Calu3 (cell line): ENCODE measurements at regions not wholly inside any gene's neighbourhood (a gene's known extent, or its start where the extent isn't known, plus 50 kb on each side); places are given as distances from the start of the nearest gene placed in this dataset.

Experiments
- BruUV-seq: library from RNA; stranded (reverse); fragments of 400-500 nt; replicated peaks from 2 replicates; lab custom pipeline; 2021; lab: Mats Ljungman, UMichigan
- CTCF ChIA-PET: fragments of 300-600 bp; sonication (Branson Sonifier 250); formaldehyde crosslinking; loops from one replicate; lab custom pipeline; 2022; ENCODE audit warnings: antibody characterized with exemption; lab: Charles Lee
- DNase-seq: peaks from one replicate; pipeline ENCODE4 v3.0.0; 2022
- H3K27ac Mint-ChIP-seq: one replicate; pipeline ENCODE4 v1.8.0; 2022; ENCODE audit warnings: mixed read lengths; ENCODE audit not compliant: unreplicated experiment
- H3K27me3 Mint-ChIP-seq: one replicate; pipeline ENCODE4 v1.8.0; 2022; ENCODE audit warnings: mixed read lengths; ENCODE audit not compliant: unreplicated experiment
- H3K36me3 Mint-ChIP-seq: one replicate; pipeline ENCODE4 v1.8.0; 2022; ENCODE audit warnings: mild to moderate bottlenecking, moderate library complexity, mixed read lengths; ENCODE audit not compliant: insufficient read depth, unreplicated experiment
- H3K4me1 Mint-ChIP-seq: one replicate; pipeline ENCODE4 v1.8.0; 2022; ENCODE audit warnings: mild to moderate bottlenecking, low read depth, mixed read lengths; ENCODE audit not compliant: unreplicated experiment
- H3K4me3 Mint-ChIP-seq: one replicate; pipeline ENCODE4 v1.8.0; 2022; ENCODE audit warnings: mild to moderate bottlenecking, low read depth, moderate library complexity, mixed read lengths; ENCODE audit not compliant: unreplicated experiment
- H3K9me3 Mint-ChIP-seq: one replicate; pipeline ENCODE4 v1.8.0; 2022; ENCODE audit warnings: low read depth, mixed read lengths; ENCODE audit not compliant: unreplicated experiment
- intact Hi-C: fragments of 100-400 bp; cut with micrococcal nuclease; formaldehyde crosslinking; loops from one replicate; pipeline ENCODE4 v1.10.0; 2022; ENCODE audit not compliant: unreplicated experiment
- TF ChIP-seq, protein P1 (sequence below): fragments of 200-600 bp; IDR thresholded peaks from one replicate; pipeline ENCODE4 v1.8.0; 2022; ENCODE audit warnings: antibody characterized with exemption; ENCODE audit not compliant: unreplicated experiment

DNA sequence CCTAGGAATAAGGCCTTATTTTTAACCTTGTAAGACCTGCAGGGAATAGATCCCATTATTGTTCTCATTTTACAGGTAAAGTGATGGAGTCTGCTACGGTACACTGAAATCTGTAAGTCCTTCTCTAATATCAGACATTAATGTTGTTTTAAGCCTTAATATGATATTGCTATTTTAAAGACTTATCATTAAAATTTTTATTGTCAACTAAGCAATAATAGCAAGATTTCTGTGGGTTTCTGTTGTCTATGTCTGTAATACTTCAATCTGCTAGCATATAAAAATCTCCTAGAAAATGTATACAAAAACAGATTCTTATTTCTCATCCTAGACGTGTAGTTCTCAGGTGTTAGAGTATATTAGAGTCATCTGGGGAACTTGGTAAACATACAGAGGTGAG, 317.5 kb upstream of the TENM4 start:
- Mint-ChIP-seq H3K9me3 (peaks cover 13% of the 10 kb centered on the region), H3K27ac (no peak overlapping the region), H3K36me3 (no peaks in the 10 kb centered on the region), H3K4me1 (no peaks in the 10 kb centered on the region), H3K27me3 (no peaks in the 10 kb centered on the region), H3K4me3 (no peak overlapping the region)
- TF ChIP-seq, protein P1, sequence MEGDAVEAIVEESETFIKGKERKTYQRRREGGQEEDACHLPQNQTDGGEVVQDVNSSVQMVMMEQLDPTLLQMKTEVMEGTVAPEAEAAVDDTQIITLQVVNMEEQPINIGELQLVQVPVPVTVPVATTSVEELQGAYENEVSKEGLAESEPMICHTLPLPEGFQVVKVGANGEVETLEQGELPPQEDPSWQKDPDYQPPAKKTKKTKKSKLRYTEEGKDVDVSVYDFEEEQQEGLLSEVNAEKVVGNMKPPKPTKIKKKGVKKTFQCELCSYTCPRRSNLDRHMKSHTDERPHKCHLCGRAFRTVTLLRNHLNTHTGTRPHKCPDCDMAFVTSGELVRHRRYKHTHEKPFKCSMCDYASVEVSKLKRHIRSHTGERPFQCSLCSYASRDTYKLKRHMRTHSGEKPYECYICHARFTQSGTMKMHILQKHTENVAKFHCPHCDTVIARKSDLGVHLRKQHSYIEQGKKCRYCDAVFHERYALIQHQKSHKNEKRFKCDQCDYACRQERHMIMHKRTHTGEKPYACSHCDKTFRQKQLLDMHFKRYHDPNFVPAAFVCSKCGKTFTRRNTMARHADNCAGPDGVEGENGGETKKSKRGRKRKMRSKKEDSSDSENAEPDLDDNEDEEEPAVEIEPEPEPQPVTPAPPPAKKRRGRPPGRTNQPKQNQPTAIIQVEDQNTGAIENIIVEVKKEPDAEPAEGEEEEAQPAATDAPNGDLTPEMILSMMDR = no peak
- intact Hi-C loops = no loop called here
- no peak for DNase-seq
- no TSS peak for BruUV-seq
- CTCF ChIA-PET = no interaction called here

DNA sequence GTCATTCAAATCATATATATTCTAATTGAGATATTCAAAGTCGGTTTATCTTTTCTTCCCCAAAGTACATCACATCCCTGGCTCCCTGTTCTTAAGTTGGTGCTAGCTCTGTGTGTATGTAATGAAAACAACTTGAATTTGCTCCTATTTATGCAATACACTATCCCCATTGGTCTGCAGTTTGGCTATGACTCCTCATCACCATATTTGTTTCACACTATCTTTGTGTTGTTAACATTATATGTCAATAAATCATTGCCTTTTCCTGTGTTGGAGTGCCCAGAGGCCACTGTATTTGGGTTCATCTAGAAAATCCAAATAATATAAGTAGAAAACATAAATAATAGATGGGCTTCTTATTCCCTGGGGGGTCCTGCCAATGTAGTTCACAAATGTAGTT, 306.6 kb upstream of the TENM4 start:
- Mint-ChIP-seq H3K36me3 (no peaks in the 10 kb centered on the region), H3K4me3 (no peak overlapping the region), H3K27ac (no peak overlapping the region), H3K4me1 (no peaks in the 10 kb centered on the region), H3K9me3 (peaks cover 18% of the 10 kb centered on the region), H3K27me3 (no peaks in the 10 kb centered on the region)
- TF ChIP-seq, protein P1 = no peak
- no TSS peak for BruUV-seq
- CTCF ChIA-PET = interaction anchor here (0.6 kb wide), 1 partner anchor 1143 kb away, joined by 3 read pairs; no protein-coding TSS in a partner anchor
- DNase-seq = no peak
- intact Hi-C loops = no loop called here

DNA sequence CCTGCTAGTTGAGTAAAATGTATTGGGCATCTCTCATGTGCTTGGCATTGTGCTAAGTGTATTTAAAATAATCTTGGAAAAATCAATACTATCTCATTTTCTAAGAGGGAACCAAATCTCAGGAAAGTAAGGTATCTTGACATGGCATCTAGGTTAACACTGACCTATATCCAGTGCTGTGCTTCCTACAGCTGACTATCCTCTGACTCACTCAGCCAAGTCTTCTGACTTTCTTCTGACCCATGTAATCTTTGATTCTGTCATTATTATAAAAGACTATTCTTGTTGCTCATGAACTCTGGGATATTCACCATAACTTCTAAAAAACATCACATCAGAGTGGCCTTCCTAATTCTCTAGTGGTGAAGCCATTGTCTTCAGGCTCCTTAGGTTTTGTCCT, 304.1 kb upstream of the TENM4 start:
- CTCF ChIA-PET = no interaction called here
- Mint-ChIP-seq H3K9me3 (peaks cover 21% of the 10 kb centered on the region), H3K4me3 (no peak overlapping the region), H3K36me3 (no peaks in the 10 kb centered on the region), H3K27ac (no peak overlapping the region), H3K27me3 (no peaks in the 10 kb centered on the region), H3K4me1 (no peaks in the 10 kb centered on the region)
- TF ChIP-seq, protein P1 = no peak
- BruUV-seq = no TSS peak
- intact Hi-C loops = no loop called here
- no peak for DNase-seq

DNA sequence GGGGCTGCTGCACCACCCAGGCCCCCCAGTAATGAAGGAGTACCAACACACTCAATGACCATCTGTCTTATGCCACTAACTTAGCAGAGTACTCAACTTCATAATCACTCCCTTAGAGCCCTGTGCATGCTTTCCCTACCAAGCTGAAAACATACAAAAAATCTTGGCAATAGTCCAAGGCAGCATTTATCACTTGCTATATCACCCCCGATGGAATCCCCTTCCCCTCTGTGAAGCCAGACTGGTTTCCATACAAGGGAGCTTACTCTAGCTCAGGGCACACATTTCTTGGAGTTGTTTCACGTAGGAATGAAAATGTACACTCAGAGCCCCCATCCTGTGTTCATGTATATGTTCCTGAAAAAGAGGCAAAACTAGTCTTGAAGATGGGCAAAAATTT, 301.3 kb upstream of the TENM4 start:
- TF ChIP-seq, protein P1 = no peak
- CTCF ChIA-PET = no interaction called here
- Mint-ChIP-seq H3K36me3 (no peaks in the 10 kb centered on the region), H3K27me3 (no peaks in the 10 kb centered on the region), H3K4me3 (no peak overlapping the region), H3K27ac (no peak overlapping the region), H3K9me3 (peaks cover 21% of the 10 kb centered on the region), H3K4me1 (no peaks in the 10 kb centered on the region)
- DNase-seq = no peak
- BruUV-seq = no TSS peak
- intact Hi-C loops = no loop called here
